ENCODE measurements at regions not wholly inside any gene's neighbourhood (a gene's known extent, or its start where the extent isn't known, plus 50 kb on each side); places are given as distances from the start of the nearest gene placed in this dataset.

DNA sequence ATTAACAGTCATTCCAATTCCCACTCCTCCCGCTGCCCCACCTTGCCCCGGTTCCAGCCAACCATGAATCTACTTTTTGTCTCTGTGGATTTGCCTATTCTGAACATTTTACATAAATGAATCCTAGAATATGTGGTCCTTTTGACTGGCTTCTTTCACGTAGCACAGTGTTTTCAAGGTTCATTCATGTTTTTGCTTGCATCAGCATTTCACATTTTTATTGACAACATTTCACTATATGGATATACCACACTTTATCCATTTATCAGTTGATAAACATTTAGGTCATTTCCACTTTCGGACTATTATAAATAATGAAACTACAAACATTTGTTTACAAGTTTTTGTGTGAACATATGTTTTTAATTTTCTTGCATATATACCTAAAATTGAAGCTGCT is 182.0 kb downstream of the ZNF248 start:
- Histone ChIP-seq H4K20me1 (ENCODE audit: control insufficient read depth, insufficient read depth) (no peaks in the 10 kb centered on the region), H3K4me1 (ENCODE audit: control insufficient read depth, insufficient read depth, low read length) (no peaks in the 10 kb centered on the region), H3K79me2 (ENCODE audit: control insufficient read depth, insufficient read depth, low read length) (no peaks in the 10 kb centered on the region), H3K4me3 (no peak overlapping the region), H3K36me3 (ENCODE audit: control insufficient read depth in 2 of 2, insufficient read depth in 2 of 2, low read length in 1 of 2) (no peaks in the 10 kb centered on the region), H3K27me3 (replicated peaks in 1 of 2; ENCODE audit: control insufficient read depth in 2 of 2, insufficient read depth in 2 of 2, low read length in 1 of 2) (no peaks in the 10 kb centered on the region), H3K9me3 (replicated peaks; ENCODE audit: control insufficient read depth, insufficient read depth, low read length) (no peaks in the 10 kb centered on the region; the same call in 2 of the 3 replicates), H3K9ac (ENCODE audit: control insufficient read depth, insufficient read depth, low read length) (no peak overlapping the region), H3K27ac (ENCODE audit: control insufficient read depth, insufficient read depth) (no peak overlapping the region), H3K4me2 (ENCODE audit: control insufficient read depth, insufficient read depth) (no peak overlapping the region), H2AFZ (ENCODE audit: control insufficient read depth, low read depth, low read length) (no peak overlapping the region)
- CTCF ChIA-PET = no interaction called here
- POLR2A ChIA-PET = no interaction called here
- intact Hi-C loops (cut with micrococcal nuclease; ENCODE audit: unreplicated experiment) (no loop called here), in situ Hi-C loops (cut with MboI) (loop anchor here (25.0 kb wide), 1 partner anchor 88 kb away; no protein-coding TSS in a partner anchor)
- DNase-seq (ENCODE audit: low read depth, low spot score) (no peak), ATAC-seq (no peak), FAIRE-seq (no peak)
- BruUV-seq (replicated peaks) = no TSS peak
- SMC1A ChIA-PET (ENCODE audit: uncharacterized antibody, unreplicated experiment) = no interaction called here
- RAD21 ChIA-PET (ENCODE audit: unreplicated experiment) = no interaction called here
- 33% methylated on average over 4 of the region's 4 CpGs for WGBS (ENCODE audit: insufficient coverage, insufficient replicate concordance, low lambda C conversion rate, missing lambda C conversion rate)
- TF ChIP-seq, protein P1, sequence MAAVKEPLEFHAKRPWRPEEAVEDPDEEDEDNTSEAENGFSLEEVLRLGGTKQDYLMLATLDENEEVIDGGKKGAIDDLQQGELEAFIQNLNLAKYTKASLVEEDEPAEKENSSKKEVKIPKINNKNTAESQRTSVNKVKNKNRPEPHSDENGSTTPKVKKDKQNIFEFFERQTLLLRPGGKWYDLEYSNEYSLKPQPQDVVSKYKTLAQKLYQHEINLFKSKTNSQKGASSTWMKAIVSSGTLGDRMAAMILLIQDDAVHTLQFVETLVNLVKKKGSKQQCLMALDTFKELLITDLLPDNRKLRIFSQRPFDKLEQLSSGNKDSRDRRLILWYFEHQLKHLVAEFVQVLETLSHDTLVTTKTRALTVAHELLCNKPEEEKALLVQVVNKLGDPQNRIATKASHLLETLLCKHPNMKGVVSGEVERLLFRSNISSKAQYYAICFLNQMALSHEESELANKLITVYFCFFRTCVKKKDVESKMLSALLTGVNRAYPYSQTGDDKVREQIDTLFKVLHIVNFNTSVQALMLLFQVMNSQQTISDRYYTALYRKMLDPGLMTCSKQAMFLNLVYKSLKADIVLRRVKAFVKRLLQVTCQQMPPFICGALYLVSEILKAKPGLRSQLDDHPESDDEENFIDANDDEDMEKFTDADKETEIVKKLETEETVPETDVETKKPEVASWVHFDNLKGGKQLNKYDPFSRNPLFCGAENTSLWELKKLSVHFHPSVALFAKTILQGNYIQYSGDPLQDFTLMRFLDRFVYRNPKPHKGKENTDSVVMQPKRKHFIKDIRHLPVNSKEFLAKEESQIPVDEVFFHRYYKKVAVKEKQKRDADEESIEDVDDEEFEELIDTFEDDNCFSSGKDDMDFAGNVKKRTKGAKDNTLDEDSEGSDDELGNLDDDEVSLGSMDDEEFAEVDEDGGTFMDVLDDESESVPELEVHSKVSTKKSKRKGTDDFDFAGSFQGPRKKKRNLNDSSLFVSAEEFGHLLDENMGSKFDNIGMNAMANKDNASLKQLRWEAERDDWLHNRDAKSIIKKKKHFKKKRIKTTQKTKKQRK (IDR thresholded peaks at IDR 0.05; ENCODE audit: low read depth, low read length) = no peak
- TF ChIP-seq MTA3 (IDR thresholded peaks at IDR 0.05; ENCODE audit: borderline replicate concordance, low read length) (no peak), SMAD1 (IDR thresholded peaks at IDR 0.05; ENCODE audit: low read depth, partially characterized antibody) (no peak), NR2C2 (IDR thresholded peaks at IDR 0.05; ENCODE audit: borderline replicate concordance, control insufficient read depth, insufficient read length, low read depth) (no peak), DPF2 (IDR thresholded peaks at IDR 0.05) (no peak), TAF1 (IDR thresholded peaks at IDR 0.05; ENCODE audit: borderline replicate concordance, low read depth, low read length) (no peak), CHD1 (IDR thresholded peaks at IDR 0.05; ENCODE audit: low read depth, low read length) (no peak), CREB1 (IDR thresholded peaks at IDR 0.05; ENCODE audit: low read depth) (no peak), TCF3 (IDR thresholded peaks at IDR 0.05; ENCODE audit: borderline replicate concordance, insufficient read depth, low read depth, low read length) (no peak), RFX5 (IDR thresholded peaks at IDR 0.05; ENCODE audit: low read depth, low read length) (no peak), FOS (IDR thresholded peaks at IDR 0.05; ENCODE audit: borderline replicate concordance, extremely low read depth, insufficient read length) (no peak), ATF2 (IDR thresholded peaks at IDR 0.05; ENCODE audit: low read length) (no peak), CHD2 (IDR thresholded peaks at IDR 0.05; ENCODE audit: borderline replicate concordance, low read depth, low read length) (no peak), TBL1XR1 (IDR thresholded peaks at IDR 0.05; ENCODE audit: low read depth, low read length) (no peak)
- TF ChIP-seq, protein P2, sequence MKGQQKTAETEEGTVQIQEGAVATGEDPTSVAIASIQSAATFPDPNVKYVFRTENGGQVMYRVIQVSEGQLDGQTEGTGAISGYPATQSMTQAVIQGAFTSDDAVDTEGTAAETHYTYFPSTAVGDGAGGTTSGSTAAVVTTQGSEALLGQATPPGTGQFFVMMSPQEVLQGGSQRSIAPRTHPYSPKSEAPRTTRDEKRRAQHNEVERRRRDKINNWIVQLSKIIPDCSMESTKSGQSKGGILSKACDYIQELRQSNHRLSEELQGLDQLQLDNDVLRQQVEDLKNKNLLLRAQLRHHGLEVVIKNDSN (IDR thresholded peaks at IDR 0.05; ENCODE audit: borderline replicate concordance, extremely low read length, insufficient read depth, low read depth, low read length) = no peak
- TF ChIP-seq, protein P3, sequence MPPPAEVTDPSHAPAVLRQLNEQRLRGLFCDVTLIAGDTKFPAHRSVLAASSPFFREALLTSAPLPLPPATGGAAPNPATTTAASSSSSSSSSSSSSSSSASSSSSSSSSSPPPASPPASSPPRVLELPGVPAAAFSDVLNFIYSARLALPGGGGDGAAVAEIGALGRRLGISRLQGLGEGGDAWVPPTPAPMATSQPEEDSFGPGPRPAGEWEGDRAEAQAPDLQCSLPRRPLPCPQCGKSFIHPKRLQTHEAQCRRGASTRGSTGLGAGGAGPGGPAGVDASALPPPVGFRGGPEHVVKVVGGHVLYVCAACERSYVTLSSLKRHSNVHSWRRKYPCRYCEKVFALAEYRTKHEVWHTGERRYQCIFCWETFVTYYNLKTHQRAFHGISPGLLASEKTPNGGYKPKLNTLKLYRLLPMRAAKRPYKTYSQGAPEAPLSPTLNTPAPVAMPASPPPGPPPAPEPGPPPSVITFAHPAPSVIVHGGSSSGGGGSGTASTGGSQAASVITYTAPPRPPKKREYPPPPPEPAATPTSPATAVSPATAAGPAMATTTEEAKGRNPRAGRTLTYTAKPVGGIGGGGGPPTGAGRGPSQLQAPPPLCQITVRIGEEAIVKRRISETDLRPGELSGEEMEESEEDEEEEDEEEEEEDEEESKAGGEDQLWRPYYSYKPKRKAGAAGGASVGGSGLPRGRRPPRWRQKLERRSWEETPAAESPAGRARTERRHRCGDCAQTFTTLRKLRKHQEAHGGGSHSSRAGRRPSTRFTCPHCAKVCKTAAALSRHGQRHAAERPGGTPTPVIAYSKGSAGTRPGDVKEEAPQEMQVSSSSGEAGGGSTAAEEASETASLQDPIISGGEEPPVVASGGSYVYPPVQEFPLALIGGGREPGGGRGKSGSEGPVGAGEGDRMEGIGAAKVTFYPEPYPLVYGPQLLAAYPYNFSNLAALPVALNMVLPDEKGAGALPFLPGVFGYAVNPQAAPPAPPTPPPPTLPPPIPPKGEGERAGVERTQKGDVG (CRISPR knock-in tag; IDR thresholded peaks at IDR 0.05) = no peak

All from GM12878 (cell line).